ES-I3 (cell line): ENCODE measurements at regions not wholly inside any gene's neighbourhood (a gene's known extent, or its start where the extent isn't known, plus 50 kb on each side); places are given as distances from the start of the nearest gene placed in this dataset.

Experiments used
- H3K36me3 ChIP-seq: 2 replicates; pipeline ENCODE4 v1.6.1; 2013; ENCODE audit warnings: mild to moderate bottlenecking, low read length, control low read depth, moderate library complexity; ENCODE audit not compliant: insufficient read depth
- H3K4me1 ChIP-seq: 2 replicates; pipeline ENCODE4 v1.6.1; 2013; ENCODE audit warnings: mild to moderate bottlenecking, control low read depth, low read length; ENCODE audit not compliant: insufficient read depth
- H3K9ac ChIP-seq: 2 replicates; pipeline ENCODE4 v1.6.1; 2013; ENCODE audit warnings: low read depth, mild to moderate bottlenecking, low read length, moderate library complexity
- H3K9me3 ChIP-seq: 2 replicates; pipeline ENCODE4 v1.6.1; 2013; ENCODE audit warnings: mild to moderate bottlenecking, low read length, moderate library complexity; ENCODE audit not compliant: control insufficient read depth, insufficient read depth

DNA sequence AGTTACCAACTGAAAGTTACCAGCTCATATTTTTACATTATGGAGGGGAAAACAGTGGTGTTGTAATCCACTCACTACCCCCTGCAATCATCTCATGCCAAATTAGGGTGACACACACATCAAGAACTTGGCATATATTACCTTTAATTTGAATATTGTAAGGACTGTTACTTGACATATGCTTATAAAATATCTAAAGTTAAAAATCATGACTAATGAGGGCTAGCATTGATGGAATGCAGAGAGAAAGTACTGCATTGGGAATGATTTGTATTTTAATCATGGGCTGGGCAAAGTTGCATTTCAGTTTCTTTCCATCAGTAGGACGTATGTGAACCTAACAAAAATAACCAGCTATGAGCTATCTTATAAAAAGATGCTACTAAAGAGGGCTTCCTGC lies 517.5 kb upstream of the GRIA3 start:
- H3K36me3 ChIP-seq = no peaks in the 10 kb centered on the region
- no peaks in the 10 kb centered on the region; the same call in 1 of the 2 replicates for H3K4me1 ChIP-seq
- H3K9me3 ChIP-seq = no peaks in the 10 kb centered on the region; the same call in 1 of the 2 replicates
- no peak overlapping the region for H3K9ac ChIP-seq

DNA sequence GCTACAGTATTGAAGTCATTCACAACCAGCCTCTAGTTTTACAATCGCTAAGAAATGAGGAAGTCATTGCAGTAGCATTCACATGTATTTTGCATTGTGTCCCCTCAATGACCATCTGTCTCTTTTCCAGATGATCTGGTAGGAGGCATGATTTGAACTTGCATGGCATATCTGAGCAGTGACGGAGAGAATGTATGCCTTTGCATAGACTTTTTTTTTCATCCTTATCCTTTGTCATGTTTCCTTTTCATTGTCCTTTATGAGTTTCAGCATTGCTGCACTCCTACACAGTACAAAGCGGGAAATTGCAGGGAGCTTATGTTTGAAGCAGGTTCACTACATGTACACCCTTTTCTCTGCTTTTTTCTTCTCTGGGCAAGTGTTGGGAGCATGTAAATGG lies 516.4 kb upstream of the GRIA3 start:
- Histone ChIP-seq H3K9me3 (no peaks in the 10 kb centered on the region; the same call in 1 of the 2 replicates), H3K9ac (no peak overlapping the region), H3K36me3 (no peaks in the 10 kb centered on the region), H3K4me1 (no peaks in the 10 kb centered on the region)

DNA sequence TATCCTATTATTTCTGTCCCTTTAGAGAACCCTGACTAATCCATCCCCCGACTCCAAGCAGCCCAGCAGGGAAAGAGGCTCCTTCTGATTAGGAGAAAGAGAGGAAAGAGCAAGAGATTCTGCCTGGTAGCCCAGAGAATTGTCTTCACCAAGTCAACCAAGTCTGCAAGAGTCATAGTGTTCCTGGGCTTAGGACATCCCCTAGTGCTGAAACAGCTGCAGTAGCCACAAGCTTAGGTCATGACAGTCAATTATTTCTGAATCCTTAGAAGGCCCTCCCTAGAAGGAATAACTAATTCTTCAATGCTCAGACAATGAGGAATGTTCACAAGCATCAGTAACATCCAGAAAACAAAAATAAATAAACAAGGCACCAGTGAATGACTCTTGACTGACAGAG lies 480.3 kb upstream of the GRIA3 start:
- no peaks in the 10 kb centered on the region for H3K36me3 ChIP-seq
- H3K9ac ChIP-seq = no peak overlapping the region
- no peaks in the 10 kb centered on the region for H3K4me1 ChIP-seq
- no peaks in the 10 kb centered on the region for H3K9me3 ChIP-seq

DNA sequence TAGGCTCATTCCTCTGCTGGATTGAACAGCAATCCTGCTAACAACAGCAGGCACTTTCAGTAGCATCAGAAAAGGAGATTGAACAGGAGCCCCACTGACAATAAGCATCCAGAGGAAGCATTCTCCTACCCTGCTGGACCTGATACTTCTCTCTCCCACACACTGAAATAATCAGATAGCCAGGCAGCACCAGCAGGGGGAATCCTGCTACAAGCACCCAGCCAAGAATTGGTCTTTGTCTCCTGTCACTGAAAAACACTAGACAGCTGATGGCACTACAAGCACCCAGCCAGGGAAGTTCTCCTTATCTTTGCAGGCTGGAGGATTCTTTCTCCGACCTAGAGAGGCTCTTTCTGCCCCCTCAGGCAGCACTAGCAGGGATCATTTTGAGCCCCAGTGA lies 444.3 kb upstream of the GRIA3 start:
- H3K9ac ChIP-seq = no peak overlapping the region
- H3K36me3 ChIP-seq = no peaks in the 10 kb centered on the region
- no peaks in the 10 kb centered on the region; the same call in 1 of the 2 replicates for H3K9me3 ChIP-seq
- H3K4me1 ChIP-seq = no peaks in the 10 kb centered on the region

DNA sequence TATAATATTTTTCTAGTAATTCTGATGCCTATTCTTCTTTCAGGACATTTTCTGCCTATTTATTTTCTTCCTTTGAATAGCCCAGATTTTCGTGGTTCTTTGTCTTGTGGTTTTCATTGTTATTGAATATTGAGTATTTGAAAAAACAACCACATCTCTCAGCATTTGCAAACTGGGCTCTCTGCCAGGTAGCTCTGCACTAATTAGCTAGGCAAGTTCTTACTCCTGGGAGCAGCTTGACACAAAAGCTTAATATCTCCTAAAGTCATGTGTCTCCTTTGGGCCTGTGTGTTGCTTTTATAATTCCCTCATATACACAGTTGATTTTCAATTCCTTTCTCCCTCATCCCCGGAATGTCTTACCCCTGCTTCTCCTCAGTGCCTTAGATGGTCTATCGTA lies 413.5 kb upstream of the GRIA3 start:
- Histone ChIP-seq H3K9ac (no peak overlapping the region), H3K36me3 (no peaks in the 10 kb centered on the region), H3K9me3 (no peaks in the 10 kb centered on the region), H3K4me1 (no peaks in the 10 kb centered on the region)

DNA sequence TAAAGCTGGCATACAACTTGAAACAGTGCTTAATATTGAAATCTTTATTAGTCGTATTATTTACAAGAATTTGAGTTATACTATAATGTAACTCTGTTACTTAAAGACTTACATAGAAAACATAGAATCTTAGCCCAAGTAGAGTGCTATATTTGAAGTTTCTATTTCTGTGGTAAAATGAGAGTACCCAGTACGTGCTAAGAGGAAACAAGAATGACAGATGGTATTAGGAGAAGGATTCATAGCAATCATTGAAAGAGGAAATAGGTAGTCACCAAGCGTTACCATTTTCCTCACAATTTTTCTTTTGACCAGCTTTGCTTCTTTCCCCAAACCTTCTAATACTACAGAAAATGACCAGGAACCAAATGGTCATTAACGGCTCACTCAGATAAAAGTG lies 412.1 kb upstream of the GRIA3 start:
- Histone ChIP-seq H3K9me3 (peaks cover 2% of the 10 kb centered on the region; the same call in 1 of the 2 replicates), H3K4me1 (no peaks in the 10 kb centered on the region), H3K9ac (no peak overlapping the region), H3K36me3 (no peaks in the 10 kb centered on the region)

DNA sequence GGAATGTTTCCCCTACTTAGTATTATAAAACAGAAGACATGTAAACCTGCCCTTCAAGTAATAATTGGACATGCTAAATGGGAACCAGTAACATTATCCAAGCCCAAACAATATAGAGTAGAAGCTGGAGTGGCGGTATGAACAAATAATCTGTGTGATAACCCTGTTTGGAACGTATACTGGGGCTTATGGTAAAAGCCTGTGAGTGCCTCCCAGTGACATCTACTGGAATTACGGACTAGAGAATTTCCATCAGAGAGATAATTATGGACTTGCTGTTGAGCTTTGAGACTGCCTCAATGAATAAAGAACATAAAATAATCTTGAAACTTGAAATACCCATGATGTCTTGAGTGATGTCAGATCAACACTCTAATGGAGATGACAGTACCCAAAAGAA lies 406.3 kb upstream of the GRIA3 start:
- H3K9ac ChIP-seq = no peak overlapping the region
- H3K4me1 ChIP-seq = no peaks in the 10 kb centered on the region
- H3K9me3 ChIP-seq = peaks cover 2% of the 10 kb centered on the region; the same call in 1 of the 2 replicates
- H3K36me3 ChIP-seq = no peaks in the 10 kb centered on the region

DNA sequence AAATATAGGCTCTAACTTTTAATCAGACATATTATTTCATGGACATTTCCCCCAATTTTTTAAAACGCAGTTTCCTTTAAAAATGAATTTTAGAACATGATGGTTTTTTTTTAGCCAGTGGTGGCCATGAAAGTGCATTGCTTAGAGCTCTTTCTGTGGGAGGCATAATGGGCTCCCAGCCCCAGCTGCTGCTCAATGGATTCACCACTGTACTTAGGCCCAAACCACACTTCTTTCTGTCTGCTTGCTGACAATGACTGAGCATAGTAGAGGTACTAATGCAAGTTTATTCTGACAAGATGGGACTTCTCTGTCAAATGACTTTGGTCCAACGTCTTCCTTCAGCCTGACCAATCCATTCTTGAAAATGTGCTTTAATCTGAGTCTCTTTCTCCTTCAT lies 400.2 kb upstream of the GRIA3 start:
- Histone ChIP-seq H3K36me3 (no peaks in the 10 kb centered on the region), H3K9ac (no peak overlapping the region), H3K9me3 (no peaks in the 10 kb centered on the region), H3K4me1 (no peaks in the 10 kb centered on the region)

DNA sequence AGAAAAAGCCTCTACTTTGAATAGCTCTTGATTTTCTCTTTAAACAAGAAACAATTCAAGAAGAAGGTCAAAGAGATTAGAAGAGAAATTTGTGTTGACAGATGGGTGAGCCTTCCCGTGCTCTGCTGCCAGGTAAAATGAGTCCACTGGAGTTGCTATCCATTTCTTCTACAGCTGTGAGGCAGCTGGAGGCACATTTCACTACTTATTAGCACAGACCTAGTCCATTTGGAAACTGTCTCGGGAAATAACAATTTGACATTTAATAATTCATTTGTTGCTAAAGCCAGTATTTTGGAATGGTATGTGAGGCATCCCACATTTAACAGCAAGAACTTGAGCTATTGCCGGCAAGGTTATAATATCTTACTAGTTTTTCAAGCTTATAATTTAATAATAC lies 396.8 kb upstream of the GRIA3 start:
- Histone ChIP-seq H3K9ac (no peak overlapping the region), H3K9me3 (no peaks in the 10 kb centered on the region), H3K4me1 (no peaks in the 10 kb centered on the region), H3K36me3 (no peaks in the 10 kb centered on the region)

DNA sequence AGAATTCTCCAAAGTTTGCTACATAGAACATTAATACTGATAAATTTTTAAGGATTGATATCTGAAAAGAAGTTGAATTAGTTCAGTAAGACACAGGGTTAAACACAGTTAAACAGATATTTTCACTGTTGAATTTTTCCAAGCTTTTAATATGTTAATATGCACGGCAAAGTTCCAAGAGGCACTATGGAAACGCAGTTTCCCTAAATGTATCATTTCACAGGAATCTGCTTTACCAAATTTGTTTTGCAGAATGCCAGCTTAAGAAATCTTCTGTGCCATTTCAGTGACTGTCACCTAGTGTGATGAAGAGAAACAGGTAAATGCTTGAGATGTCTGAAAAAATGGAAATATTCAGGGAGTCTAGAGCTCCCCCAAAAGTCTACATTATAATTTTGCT lies 395.9 kb upstream of the GRIA3 start:
- Histone ChIP-seq H3K9me3 (no peaks in the 10 kb centered on the region), H3K36me3 (no peaks in the 10 kb centered on the region), H3K9ac (no peak overlapping the region), H3K4me1 (no peaks in the 10 kb centered on the region)

DNA sequence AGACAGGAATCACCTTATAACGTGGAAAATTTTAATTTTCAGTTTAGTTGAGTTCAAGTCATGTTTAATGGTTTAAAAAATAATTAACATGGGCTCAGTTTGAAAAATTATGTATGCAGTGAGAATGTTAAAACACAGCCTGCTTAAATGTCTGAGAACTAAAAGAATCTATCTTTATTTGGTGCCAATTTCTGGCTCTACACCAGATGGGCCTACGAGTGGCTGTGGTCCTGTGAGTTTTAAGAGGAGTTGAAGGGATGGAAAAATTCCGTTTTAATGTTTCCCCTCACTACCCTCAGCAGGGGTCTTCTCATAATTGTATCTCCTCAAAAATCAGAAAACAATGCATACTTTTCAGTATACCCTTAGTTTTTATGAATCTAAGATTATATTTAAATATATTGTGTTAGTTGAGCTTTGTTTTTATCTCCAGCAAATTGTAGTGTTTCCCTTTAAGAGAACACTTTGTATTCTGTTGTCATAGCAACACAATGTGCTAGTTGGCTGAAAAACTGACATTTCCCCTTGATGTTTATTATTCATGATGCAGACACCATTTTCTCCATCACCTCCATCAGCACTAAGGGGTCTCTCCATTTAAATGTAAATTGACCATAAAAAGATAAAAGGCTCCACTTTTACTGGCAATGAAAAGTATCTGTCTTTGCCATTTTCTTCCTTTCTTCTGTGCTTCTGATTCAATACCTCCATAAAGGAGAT lies 393.5 kb upstream of the GRIA3 start:
- H3K9ac ChIP-seq = no peak overlapping the region
- no peaks in the 10 kb centered on the region for H3K4me1 ChIP-seq
- no peaks in the 10 kb centered on the region for H3K9me3 ChIP-seq
- no peaks in the 10 kb centered on the region for H3K36me3 ChIP-seq

DNA sequence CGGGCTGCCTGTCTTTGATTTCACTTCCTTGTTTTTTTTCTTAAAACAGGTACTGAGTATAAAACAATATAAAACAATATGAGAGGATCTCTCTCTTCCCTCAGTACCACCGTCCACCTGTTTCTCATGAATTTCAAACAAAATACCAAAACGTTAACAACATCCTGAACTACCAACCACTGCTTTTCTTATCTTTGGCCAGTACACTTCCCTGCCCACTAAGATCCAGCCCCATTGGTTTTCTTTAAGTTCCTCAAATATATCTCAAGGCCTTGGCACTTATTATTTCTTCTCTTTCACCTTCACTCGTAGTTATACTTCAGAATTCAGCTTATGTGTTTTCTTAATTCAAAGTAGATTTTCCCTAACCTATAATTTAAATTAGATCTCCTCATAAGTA lies 370.2 kb upstream of the GRIA3 start:
- H3K4me1 ChIP-seq = no peaks in the 10 kb centered on the region
- H3K36me3 ChIP-seq = no peaks in the 10 kb centered on the region
- no peak overlapping the region for H3K9ac ChIP-seq
- no peaks in the 10 kb centered on the region for H3K9me3 ChIP-seq

DNA sequence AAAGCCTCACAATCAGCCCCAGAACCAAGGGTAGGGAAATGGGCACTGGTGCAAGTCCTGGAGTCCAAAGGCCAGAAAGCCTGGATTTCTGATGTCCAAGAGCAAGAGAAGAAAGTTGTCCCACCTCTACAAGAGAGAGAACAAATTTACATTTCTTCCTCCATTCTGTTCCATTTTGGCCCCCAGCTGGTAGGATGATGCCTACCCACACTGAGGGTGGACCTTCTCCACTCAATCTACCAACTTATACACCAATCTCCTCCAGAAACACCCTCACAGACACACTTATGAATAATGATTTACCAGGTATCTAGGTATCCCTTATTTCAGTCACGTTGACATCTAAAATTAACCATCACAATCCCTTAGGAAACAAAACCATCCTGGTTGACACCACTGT lies 367.8 kb upstream of the GRIA3 start:
- Histone ChIP-seq H3K9ac (no peak overlapping the region), H3K36me3 (no peaks in the 10 kb centered on the region), H3K9me3 (no peaks in the 10 kb centered on the region), H3K4me1 (no peaks in the 10 kb centered on the region)

DNA sequence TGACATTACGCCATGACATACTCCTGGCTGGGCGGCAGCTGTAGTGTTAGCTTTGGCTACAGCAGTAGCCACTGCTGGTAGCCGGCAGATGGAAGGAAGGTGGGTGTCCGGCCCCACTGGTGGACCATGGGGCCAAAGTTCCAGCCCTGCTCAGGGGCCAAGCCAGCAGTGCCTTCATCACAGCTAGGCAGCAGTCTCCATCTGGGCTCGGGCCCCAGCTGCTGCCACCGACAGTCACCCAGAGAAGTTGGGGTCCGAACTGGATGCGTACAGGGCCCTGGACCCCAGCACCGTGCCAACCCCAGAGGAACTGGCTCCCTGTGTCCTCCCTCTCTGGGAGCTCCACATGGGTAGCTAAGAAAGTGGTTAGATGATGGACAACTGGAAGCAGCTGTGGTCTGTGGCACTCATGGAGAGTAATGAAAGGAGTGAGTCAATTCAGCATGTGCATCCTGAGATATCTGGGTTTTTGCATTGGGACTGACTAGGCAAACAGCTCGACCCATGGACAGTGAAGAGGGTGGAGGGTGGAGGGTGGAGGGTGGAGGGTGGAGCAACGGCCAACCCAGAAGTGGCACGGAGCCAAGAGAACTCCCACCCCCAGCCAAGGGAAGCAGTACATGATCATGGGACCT lies 366.6 kb upstream of the GRIA3 start:
- H3K4me1 ChIP-seq = no peaks in the 10 kb centered on the region
- H3K9ac ChIP-seq = no peak overlapping the region
- no peaks in the 10 kb centered on the region for H3K36me3 ChIP-seq
- H3K9me3 ChIP-seq = no peaks in the 10 kb centered on the region

DNA sequence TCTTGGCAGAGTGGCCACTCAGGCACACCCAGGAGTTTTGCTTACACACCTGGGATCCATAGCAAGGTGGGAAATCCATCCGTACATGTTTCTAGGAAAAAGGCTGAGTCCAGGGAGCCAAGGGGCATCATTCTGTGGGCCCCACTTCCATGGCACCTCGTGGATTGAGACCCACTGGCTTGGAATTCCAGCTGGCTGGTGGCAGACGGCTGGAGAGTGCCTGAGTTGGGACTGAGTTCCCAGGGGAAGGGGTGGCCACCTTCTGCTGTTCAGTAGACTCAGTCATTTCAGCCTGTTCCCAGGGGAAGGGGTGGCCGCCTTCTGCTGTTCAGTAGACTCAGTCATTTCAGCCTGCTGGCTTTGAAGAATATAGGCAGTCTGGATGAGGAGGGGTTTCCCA lies 366.0 kb upstream of the GRIA3 start:
- no peaks in the 10 kb centered on the region for H3K4me1 ChIP-seq
- no peak overlapping the region for H3K9ac ChIP-seq
- H3K36me3 ChIP-seq = no peaks in the 10 kb centered on the region
- no peaks in the 10 kb centered on the region for H3K9me3 ChIP-seq
